ENCODE measurements at regions not wholly inside any gene's neighbourhood (a gene's known extent, or its start where the extent isn't known, plus 50 kb on each side); places are given as distances from the start of the nearest gene placed in this dataset.

DNA sequence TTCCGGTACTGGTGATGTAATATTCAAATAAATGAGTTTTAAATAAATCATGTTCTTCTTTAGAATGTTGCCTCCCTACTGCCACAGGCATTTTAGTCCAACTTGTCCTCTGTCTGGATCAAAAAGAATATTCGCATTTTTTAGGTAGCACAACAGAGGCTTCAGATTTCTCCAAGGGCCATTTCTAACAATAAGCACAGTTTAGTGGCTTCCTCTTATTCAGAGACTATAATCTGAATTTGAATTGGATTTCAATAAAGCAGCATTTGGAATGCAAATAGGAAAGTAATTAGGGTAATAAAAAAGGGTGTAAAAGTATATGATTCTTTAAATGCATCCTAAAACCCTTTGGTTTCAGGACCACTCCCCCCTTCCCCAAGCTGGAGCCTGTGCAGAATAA lies 167.9 kb upstream of the GLRA2 start:
- 53 to 58% methylated on average over 2 of the region's 2 CpGs for WGBS, 2 donors (ENCODE audit: low coverage in 1 of 2)
- ATAC-seq, result no peak
- no peaks in the 10 kb centered on the region for H3K36me3 ChIP-seq
- no peak overlapping the region for H3K4me3 ChIP-seq
- H3K9me3 ChIP-seq, result no peaks in the 10 kb centered on the region
- H3K27me3 ChIP-seq, result no peaks in the 10 kb centered on the region
- no peaks in the 10 kb centered on the region for H3K4me1 ChIP-seq
- TF ChIP-seq POLR2A (IDR thresholded peaks at IDR 0.05), result no peak
- no peak for TF ChIP-seq POLR2AphosphoS5 (IDR thresholded peaks at IDR 0.05)
- TF ChIP-seq EP300 (IDR thresholded peaks at IDR 0.05), result no peak
- TF ChIP-seq, protein P1, sequence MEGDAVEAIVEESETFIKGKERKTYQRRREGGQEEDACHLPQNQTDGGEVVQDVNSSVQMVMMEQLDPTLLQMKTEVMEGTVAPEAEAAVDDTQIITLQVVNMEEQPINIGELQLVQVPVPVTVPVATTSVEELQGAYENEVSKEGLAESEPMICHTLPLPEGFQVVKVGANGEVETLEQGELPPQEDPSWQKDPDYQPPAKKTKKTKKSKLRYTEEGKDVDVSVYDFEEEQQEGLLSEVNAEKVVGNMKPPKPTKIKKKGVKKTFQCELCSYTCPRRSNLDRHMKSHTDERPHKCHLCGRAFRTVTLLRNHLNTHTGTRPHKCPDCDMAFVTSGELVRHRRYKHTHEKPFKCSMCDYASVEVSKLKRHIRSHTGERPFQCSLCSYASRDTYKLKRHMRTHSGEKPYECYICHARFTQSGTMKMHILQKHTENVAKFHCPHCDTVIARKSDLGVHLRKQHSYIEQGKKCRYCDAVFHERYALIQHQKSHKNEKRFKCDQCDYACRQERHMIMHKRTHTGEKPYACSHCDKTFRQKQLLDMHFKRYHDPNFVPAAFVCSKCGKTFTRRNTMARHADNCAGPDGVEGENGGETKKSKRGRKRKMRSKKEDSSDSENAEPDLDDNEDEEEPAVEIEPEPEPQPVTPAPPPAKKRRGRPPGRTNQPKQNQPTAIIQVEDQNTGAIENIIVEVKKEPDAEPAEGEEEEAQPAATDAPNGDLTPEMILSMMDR (IDR thresholded peaks at IDR 0.05), result no peak
- no peak overlapping the region for H3K27ac ChIP-seq

DNA sequence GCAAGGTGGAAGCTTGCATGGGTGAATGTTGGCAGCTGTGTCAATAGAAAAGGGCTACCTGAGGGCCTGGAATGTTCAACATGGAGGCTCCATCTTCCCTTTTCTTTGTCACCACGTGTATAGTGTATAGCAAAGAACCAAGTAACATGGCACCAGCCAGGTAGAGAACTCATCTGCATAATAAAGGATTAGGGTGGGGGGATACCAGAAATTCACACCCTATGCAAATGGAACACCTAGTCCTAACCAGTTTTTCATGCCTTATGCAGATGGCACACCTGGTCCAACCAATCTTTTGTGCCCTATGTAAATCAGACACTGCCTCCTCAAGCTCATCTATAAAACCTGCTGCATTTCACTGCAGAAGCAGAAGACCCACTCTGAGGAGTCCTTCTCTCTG lies 169.6 kb upstream of the GLRA2 start:
- TF ChIP-seq, protein P1 (IDR thresholded peaks at IDR 0.05), result no peak
- TF ChIP-seq EP300 (IDR thresholded peaks at IDR 0.05) (no peak), POLR2AphosphoS5 (IDR thresholded peaks at IDR 0.05) (no peak), POLR2A (IDR thresholded peaks at IDR 0.05) (no peak)
- H3K27me3 ChIP-seq, result no peaks in the 10 kb centered on the region
- no peak for ATAC-seq
- no peak overlapping the region for H3K4me3 ChIP-seq
- H3K9me3 ChIP-seq, result no peaks in the 10 kb centered on the region
- H3K36me3 ChIP-seq, result no peaks in the 10 kb centered on the region
- no peaks in the 10 kb centered on the region for H3K4me1 ChIP-seq
- no peak overlapping the region for H3K27ac ChIP-seq
- 20 to 40% methylated on average over 1 of the region's 1 CpG for WGBS, 2 donors (ENCODE audit: low coverage in 1 of 2)

DNA sequence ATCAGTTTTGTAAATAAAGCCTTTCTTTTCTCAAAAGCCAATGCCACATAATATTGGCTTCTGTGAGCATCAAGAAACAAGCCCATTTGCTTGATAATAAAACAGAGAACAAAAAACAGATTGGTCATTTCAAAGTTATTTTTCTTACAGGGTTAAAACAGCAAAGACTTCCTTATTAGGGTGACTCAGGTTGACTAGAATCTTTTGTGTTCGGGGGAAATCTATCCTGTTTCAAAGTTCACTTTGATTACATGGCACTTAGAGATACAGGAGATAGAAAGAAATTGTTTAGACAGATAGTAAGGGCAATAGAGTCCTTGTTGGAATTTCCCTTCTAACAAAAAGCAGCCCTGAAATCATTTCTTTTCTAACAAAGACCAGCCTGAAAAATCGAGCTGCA lies 170.0 kb upstream of the GLRA2 start:
- no peak for TF ChIP-seq POLR2AphosphoS5 (IDR thresholded peaks at IDR 0.05)
- TF ChIP-seq POLR2A (IDR thresholded peaks at IDR 0.05), result no peak
- TF ChIP-seq EP300 (IDR thresholded peaks at IDR 0.05), result no peak
- Histone ChIP-seq H3K9me3 (no peaks in the 10 kb centered on the region), H3K4me1 (no peaks in the 10 kb centered on the region), H3K36me3 (no peaks in the 10 kb centered on the region), H3K27me3 (no peaks in the 10 kb centered on the region), H3K27ac (no peak overlapping the region), H3K4me3 (no peak overlapping the region)
- WGBS, 2 donors (ENCODE audit: low coverage in 1 of 2), result 21 to 33% methylated on average over 2 of the region's 2 CpGs
- ATAC-seq, result no peak

DNA sequence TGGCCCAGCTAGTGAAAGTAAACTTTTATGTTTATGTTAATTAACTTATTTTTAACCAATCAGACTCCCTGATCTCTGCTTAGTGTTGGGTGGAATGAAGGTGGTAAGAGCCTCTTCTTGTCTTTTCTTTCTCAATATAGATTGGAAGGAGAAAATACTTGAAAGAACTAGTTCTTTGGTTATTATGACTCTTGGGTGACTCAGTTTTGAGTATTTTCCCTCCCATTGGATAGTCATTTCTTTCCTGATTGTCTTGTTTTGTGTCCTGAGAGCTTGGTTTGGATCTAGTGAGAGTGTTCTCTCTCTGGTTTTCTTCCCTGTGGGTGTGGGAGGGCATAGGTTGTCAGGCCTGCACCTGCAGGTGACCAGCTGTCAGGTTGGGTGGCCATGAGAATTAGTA lies 172.0 kb upstream of the GLRA2 start:
- H3K27ac ChIP-seq, result no peak overlapping the region
- TF ChIP-seq EP300 (IDR thresholded peaks at IDR 0.05) (no peak), POLR2AphosphoS5 (IDR thresholded peaks at IDR 0.05) (no peak), POLR2A (IDR thresholded peaks at IDR 0.05) (no peak)
- TF ChIP-seq, protein P1 (IDR thresholded peaks at IDR 0.05), result no peak
- no peaks in the 10 kb centered on the region for H3K36me3 ChIP-seq
- H3K9me3 ChIP-seq, result no peaks in the 10 kb centered on the region
- no peaks in the 10 kb centered on the region for H3K4me1 ChIP-seq
- ATAC-seq, result no peak
- H3K4me3 ChIP-seq, result no peak overlapping the region
- H3K27me3 ChIP-seq, result no peaks in the 10 kb centered on the region

DNA sequence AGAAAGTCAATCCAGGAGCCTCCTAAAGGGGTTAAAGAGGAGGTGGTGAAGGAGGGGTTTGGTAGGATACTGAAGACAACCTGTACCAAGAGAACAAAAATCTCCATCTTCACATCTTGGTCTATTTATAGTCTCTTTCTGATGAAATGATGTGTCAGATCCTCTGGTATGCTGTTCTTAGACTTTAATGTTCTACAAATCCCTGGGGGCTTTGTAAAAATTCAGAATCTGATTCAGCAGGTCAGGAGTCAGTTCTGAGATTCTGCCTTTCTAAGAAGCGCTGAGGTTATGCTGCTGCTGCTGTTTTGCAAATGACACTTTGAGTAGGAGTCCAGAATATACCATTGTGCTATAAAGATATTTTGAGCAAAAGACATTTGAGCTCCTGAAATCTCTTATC lies 172.9 kb upstream of the GLRA2 start:
- TF ChIP-seq, protein P1 (IDR thresholded peaks at IDR 0.05), result no peak
- TF ChIP-seq EP300 (IDR thresholded peaks at IDR 0.05), result no peak
- TF ChIP-seq POLR2AphosphoS5 (IDR thresholded peaks at IDR 0.05), result no peak
- TF ChIP-seq POLR2A (IDR thresholded peaks at IDR 0.05), result no peak
- WGBS, 2 donors (ENCODE audit: low coverage in 1 of 2), result 83% methylated on average over 1 of the region's 1 CpG; no CpG with 5 or more reads in 1 of the 2 donors
- H3K4me1 ChIP-seq, result no peaks in the 10 kb centered on the region
- H3K36me3 ChIP-seq, result no peaks in the 10 kb centered on the region
- ATAC-seq, result no peak
- H3K27ac ChIP-seq, result no peak overlapping the region
- H3K9me3 ChIP-seq, result no peaks in the 10 kb centered on the region
- no peaks in the 10 kb centered on the region for H3K27me3 ChIP-seq
- no peak overlapping the region for H3K4me3 ChIP-seq

DNA sequence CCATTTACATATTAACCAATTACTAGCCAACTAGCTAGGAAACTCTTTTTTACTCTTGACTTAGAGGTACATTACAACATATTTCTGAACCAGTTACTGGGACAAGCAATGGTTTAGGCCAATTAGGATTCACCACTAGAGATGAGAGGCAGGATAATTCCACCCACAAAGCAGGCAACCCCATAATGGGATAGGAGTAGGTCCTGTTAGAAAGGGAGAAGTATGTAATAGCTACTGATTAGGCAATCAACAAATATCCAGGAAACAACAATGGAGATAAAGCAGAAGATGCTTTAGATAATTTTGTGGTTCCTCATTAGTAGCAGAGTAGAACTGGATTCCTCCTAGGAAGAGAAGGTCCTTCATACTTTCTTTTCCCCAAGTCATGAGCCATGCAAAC lies 173.8 kb upstream of the GLRA2 start:
- Histone ChIP-seq H3K27me3 (no peaks in the 10 kb centered on the region), H3K9me3 (no peaks in the 10 kb centered on the region), H3K36me3 (no peaks in the 10 kb centered on the region), H3K27ac (no peak overlapping the region), H3K4me3 (no peak overlapping the region), H3K4me1 (no peaks in the 10 kb centered on the region)
- ATAC-seq, result no peak
- no peak for TF ChIP-seq POLR2A (IDR thresholded peaks at IDR 0.05)
- no peak for TF ChIP-seq EP300 (IDR thresholded peaks at IDR 0.05)
- no peak for TF ChIP-seq POLR2AphosphoS5 (IDR thresholded peaks at IDR 0.05)
- TF ChIP-seq, protein P1 (IDR thresholded peaks at IDR 0.05), result no peak

Data from gastroesophageal sphincter (tissue), 4 donors.